HG02981 (cell line): ENCODE measurements at regions not wholly inside any gene's neighbourhood (a gene's known extent, or its start where the extent isn't known, plus 50 kb on each side); places are given as distances from the start of the nearest gene placed in this dataset.
A peak's percentile ranks its signal among the peaks of the same experiment; 100 is the strongest.
"Not testable (repeated sequence)": the region's sequence is repeated elsewhere in the genome, so short reads cannot be mapped to it uniquely, and the experiment has no call there.

ENCODE experiments used
- ATAC-seq: cut with Tn5 transposase; IDR thresholded peaks from one replicate; pipeline ENCODE4 v1.9.1; 2021; ENCODE audit warnings: mild to moderate bottlenecking, moderate library complexity; ENCODE audit not compliant: unreplicated experiment

DNA sequence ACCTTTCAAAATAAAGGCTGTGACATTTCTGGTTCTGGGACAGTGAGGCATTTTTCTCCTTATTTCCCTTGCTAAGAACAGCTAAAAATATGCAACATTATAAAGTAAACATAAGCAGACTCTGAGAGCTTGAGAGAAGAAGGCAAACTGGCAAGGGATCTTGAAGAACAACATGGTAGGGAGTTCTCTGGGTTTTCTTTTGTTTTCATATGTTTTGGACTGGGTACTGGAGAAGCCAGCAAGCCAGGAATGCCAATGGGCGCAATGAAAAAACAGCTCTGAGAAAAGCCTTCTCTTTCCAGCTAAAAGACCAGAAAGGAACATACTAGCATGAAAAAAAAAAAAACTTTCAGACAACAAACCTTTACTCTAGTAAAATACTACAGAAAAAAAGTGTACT lies 351.4 kb upstream of the HS6ST1 start:
- ATAC-seq = no peak

GRCh38 chr2:128671981-128672757 lies 353.5 kb upstream of the HS6ST1 start:
- ATAC-seq = not testable (repeated sequence)

GRCh38 chr2:128679680-128680079 lies 361.0 kb upstream of the HS6ST1 start:
- ATAC-seq = not testable (repeated sequence)

DNA sequence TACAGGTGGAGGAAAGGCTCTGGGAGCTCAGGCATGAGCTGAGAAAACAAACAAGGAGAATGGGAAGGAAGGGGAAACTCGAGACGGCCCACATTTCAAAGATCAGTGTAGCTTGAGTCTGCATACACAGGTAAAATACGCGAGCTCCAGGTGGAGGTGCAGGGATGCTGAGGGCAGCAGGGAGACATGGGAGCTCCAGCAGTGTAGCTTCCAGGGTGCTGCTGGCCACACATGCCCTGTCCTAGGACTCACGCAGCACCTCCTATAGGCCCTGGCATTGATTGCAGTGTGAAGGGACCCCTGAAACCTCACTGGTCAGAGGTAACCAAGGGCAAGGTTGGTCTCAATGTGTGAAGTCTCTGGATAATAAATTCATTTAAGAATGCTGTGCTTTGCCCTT lies 362.8 kb upstream of the HS6ST1 start:
- no peak for ATAC-seq

- no peak for ATAC-seq
Observed at GRCh38 chr2:128682266-128682665, 363.6 kb upstream of the HS6ST1 start.

- no peak for ATAC-seq
Observed at GRCh38 chr2:128682729-128683284, 364.1 kb upstream of the HS6ST1 start.

GRCh38 chr2:128684523-128684922 lies 365.9 kb upstream of the HS6ST1 start:
- no peak for ATAC-seq

GRCh38 chr2:128685841-128686496 lies 367.3 kb upstream of the HS6ST1 start:
- ATAC-seq = peak; percentile 39

GRCh38 chr2:128686497-128686859 lies 367.8 kb upstream of the HS6ST1 start:
- peak; percentile 79 for ATAC-seq

DNA sequence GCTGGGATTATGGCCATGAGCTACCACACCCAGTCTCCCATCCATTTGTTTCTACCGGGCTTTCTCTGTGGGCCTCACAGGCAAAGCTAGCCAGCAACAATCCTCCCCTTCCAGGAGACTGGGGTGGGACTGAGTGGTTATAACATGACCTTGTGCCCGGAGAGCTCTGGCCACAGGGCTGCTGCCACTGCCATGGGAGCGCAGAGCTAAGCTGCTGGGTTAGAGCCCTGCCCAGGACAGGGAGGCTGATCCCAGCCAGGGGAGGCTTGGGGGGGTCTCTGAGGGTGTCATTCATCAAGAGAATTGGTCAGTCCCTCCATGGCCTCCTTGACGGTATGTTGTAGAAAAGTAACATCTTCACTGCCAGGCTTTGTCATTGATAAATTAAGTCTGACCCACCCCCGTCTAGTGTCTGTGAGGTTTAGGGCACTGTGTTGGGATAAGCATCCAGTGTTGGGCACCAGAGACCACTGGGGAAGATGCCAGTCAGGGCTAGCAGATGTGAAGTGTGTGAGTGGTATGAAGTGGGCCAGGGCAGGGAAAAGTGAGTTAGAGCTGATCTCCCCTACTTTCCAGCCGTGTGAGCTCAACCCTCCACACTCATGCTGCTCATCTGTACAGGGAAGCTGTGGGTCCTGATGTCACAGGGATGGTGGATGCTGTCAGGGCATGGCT lies 368.4 kb upstream of the HS6ST1 start:
- ATAC-seq = no peak

DNA sequence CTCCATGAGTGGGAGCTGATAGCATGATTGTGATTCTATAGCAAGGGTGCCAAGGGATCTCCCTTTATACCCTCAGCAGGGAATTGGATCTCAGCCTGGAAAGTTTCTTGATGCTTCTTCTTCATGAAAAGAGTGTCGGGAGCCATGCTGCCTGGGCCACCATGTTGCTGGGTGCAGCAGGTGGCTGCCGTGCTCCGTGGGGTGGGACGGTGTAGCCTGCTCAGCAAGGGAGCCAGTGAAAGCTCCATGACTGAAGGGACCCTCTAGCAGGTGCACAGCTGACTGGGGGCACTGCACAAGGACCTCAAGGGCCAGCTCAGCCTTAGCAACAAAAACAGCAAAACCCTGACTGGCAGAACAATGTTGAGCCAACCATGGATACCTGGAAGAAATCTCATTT lies 368.9 kb upstream of the HS6ST1 start:
- no peak for ATAC-seq

DNA sequence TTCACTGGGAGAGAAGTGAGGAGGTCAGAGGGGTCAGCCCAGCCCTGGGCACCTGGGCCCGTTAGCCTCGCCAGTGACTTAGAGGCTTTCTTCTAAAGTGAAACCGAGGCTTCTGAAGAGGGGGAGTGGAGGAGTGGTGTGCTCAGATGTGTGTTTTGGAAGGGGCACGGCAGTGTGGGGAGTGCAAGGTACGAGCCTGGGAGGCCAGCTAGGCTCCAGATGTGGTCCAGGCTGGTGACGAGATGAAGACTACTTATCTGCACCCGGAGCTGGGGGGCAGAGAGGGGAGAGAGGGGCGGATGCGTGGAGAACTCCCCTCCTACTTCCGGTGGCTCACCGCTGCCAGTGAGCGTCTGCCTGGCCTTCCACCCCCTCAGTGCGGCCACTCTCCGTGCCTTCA lies 371.3 kb upstream of the HS6ST1 start:
- ATAC-seq = no peak

- no peak for ATAC-seq
Observed at GRCh38 chr2:128690431-128690830, 371.8 kb upstream of the HS6ST1 start.

DNA sequence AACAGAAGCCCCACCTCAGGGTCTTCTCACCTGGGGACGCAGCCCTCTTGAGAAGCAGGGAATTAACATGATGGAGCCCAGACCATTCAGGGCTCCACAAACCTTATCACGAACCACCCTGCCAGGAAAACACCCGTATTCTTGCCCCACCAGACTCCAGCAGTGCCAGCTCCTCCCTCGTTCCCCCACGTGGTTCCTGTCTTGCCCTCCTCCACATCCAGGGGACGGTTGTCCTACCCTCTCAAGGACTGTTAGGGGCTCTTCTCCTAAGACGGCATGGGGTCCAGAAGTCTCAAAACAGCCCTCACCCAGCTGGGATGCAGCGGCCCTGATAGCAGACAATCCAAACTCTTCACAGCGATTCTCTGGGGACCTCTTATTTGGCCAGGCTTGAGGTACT lies 372.2 kb upstream of the HS6ST1 start:
- ATAC-seq = no peak

- ATAC-seq = no peak
Observed at GRCh38 chr2:128691526-128691925, 372.9 kb upstream of the HS6ST1 start.

GRCh38 chr2:128692895-128693742 lies 374.5 kb upstream of the HS6ST1 start:
- ATAC-seq = no peak

- ATAC-seq = no peak
Observed at GRCh38 chr2:128693743-128694029, 375.0 kb upstream of the HS6ST1 start.

DNA sequence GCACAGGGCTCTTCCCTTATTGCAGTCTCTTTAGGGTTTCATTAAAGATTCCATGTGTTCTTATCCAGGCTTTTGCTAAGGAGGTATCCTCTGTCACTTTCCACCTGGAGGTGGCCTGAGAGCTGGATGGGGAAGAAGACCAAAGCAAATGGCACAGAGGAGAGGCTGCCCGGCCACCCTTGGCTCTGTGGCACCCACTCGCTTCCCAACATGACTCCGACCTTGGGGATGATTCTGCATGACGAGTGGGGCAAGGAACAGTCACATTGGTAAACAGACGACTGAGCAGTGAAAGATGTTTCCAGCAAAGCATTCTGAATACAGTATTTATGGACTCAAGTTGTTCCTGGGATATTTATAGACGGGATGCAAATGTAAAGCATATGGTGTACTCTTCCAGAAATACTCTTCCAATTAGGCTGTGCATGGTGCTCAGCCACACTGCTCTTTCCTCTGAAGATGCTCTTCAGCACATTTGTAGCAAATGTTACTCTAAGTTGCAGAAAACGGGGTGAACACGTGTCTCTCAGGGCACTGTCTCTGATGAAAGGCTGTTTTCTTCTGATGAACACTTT lies 377.1 kb upstream of the HS6ST1 start:
- ATAC-seq = no peak

DNA sequence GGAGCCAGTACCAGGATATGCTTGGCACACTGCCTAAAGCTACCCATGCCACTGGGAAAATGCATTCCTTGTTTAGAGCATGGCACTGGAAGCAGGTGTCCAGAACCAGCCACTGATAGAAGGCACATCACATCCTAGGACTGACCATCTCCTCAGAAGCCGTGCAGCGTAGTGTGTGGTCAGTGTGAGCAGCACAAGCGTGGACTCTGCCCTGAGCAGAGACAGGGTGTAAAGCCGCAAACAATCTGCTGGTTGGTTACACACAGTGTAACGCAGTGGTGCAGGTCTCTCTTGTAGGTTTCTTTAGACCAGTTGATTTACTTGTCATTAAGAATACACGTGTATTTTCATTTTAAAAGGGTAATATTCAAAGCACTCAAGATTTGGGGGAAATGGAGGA lies 377.8 kb upstream of the HS6ST1 start:
- ATAC-seq = no peak

DNA sequence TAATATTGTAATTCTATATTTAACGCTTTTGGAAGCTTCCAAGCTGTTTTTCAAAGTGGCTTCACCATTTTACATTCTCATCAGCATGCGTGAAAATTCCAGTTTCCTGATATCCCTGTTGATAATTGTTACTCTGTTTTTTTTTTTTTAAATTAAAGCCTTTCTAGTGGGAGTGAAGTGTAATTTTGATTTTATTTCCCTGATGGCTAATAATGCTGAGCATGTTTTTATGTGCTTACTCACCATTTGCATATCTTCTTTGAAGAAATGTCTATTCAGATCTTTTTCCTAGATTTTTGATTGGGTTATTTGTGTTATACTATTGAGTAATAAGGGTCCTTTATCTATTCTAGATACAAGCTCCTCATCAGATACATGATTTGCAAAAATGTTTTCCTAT lies 382.8 kb upstream of the HS6ST1 start:
- no peak for ATAC-seq

DNA sequence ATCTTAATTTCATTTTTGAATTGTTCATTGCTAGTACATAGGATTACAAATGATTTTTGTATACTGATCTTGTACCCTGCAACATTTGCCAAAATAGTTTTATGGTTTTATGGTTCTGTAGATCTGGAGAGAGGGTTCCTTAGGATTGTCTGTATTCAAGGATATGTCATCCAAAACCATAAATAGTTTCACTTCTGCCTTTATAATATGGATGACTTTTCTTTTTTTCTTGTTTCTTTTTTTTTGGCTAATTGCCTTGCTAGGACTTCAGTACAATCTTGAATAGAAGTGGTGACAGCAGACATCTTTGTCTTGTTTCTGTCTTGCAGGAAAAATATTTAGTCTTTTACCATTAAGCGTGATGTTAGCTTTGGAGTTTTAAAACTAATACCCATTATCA lies 383.9 kb upstream of the HS6ST1 start:
- ATAC-seq = no peak
